NT2/D1 (cell line): ENCODE measurements at regions not wholly inside any gene's neighbourhood (a gene's known extent, or its start where the extent isn't known, plus 50 kb on each side); places are given as distances from the start of the nearest gene placed in this dataset.

Experiments used
- SUZ12 ChIP-seq: IDR thresholded peaks from 2 replicates; pipeline ENCODE4 v1.6.1; 2011; ENCODE audit not compliant: insufficient read length, insufficient read depth; ENCODE audit errors: extremely low read depth
- YY1 ChIP-seq: IDR thresholded peaks from 2 replicates; pipeline ENCODE4 v1.6.1; 2011; ENCODE audit not compliant: insufficient read length, insufficient read depth
- ZNF274 ChIP-seq: IDR thresholded peaks from 2 replicates; pipeline ENCODE4 v1.6.1; 2011; ENCODE audit warnings: mild to moderate bottlenecking, low read depth, low read length

DNA sequence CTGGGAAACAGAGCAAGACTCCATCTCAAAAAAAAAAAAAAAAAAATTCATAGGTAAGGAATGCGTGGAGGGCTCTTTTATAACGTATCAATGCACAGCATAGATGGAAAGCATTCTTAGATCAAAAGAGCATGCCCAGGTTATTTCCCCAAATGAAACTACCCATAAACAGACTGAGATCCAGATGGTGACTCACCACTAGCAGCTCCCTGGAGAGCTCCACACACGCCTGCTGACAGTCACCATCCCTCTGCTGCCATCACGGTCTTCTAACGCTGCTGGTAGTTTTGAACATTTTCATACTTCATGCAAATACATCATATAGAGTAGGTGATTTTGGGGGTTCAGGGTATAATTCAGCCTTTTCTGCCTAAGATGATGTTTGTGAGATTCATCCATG lies 136.9 kb downstream of the ASMT start:
- TF ChIP-seq YY1: no peak
- TF ChIP-seq ZNF274: no peak
- no peak for TF ChIP-seq SUZ12
